ENCODE measurements at regions not wholly inside any gene's neighbourhood (a gene's known extent, or its start where the extent isn't known, plus 50 kb on each side); places are given as distances from the start of the nearest gene placed in this dataset.

GRCh38 chr12:4189721-4190120, 83.8 kb upstream of the CCND2 start:
- TF ChIP-seq EZH2phosphoT487 (IDR thresholded peaks at IDR 0.05; ENCODE audit: insufficient read depth, low read depth): no peak
- no peak for TF ChIP-seq EZH2 (IDR thresholded peaks at IDR 0.05; ENCODE audit: insufficient read depth, poor library complexity, severe bottlenecking)
